ENCODE measurements at regions not wholly inside any gene's neighbourhood (a gene's known extent, or its start where the extent isn't known, plus 50 kb on each side); places are given as distances from the start of the nearest gene placed in this dataset.

- TF ChIP-seq, protein P1, sequence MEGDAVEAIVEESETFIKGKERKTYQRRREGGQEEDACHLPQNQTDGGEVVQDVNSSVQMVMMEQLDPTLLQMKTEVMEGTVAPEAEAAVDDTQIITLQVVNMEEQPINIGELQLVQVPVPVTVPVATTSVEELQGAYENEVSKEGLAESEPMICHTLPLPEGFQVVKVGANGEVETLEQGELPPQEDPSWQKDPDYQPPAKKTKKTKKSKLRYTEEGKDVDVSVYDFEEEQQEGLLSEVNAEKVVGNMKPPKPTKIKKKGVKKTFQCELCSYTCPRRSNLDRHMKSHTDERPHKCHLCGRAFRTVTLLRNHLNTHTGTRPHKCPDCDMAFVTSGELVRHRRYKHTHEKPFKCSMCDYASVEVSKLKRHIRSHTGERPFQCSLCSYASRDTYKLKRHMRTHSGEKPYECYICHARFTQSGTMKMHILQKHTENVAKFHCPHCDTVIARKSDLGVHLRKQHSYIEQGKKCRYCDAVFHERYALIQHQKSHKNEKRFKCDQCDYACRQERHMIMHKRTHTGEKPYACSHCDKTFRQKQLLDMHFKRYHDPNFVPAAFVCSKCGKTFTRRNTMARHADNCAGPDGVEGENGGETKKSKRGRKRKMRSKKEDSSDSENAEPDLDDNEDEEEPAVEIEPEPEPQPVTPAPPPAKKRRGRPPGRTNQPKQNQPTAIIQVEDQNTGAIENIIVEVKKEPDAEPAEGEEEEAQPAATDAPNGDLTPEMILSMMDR (IDR thresholded peaks at IDR 0.05; ENCODE audit: borderline replicate concordance, extremely low read depth, low read length, poor library complexity, severe bottlenecking), result no peak
- no peak for TF ChIP-seq EZH2 (IDR thresholded peaks at IDR 0.05; ENCODE audit: borderline replicate concordance, low read depth, low read length, severe bottlenecking)
Measured at GRCh38 chr3:87607234-87607633, 330.9 kb upstream of the POU1F1 start.

All from DND-41 (cell line).